HEK293 (cell line): ENCODE measurements at regions not wholly inside any gene's neighbourhood (a gene's known extent, or its start where the extent isn't known, plus 50 kb on each side); places are given as distances from the start of the nearest gene placed in this dataset.

ENCODE experiments used
- CTCF ChIA-PET: fragments of 350-600 bp; formaldehyde crosslinking; extraction: SDS; loops from one replicate; lab custom pipeline; 2021; ENCODE audit warnings: antibody characterized with exemption; lab: Yijun Ruan, JAX
- POLR2A ChIA-PET: fragments of 300-600 bp; formaldehyde crosslinking; extraction: SDS; loops from one replicate; lab custom pipeline; 2020; ENCODE audit warnings: antibody characterized with exemption, inconsistent platforms; lab: Yijun Ruan, JAX
- H3K27ac ChIP-seq: fragments of 200-500 bp; sonication (Bioruptor generic); 2 replicates; pipeline ENCODE4 v1.5.1; 2014; ENCODE audit warnings: low read depth, low read length, control low read depth, inconsistent platforms; ENCODE audit errors: extremely low read depth
- H3K36me3 ChIP-seq, 2 experiments: fragments of 200-500 bp in 1 of 2; sonication (Bioruptor generic) in 1 of 2; 1 replicate in 1 of 2; 2 replicates in 1 of 2; pipeline ENCODE4 v1.5.1; 2014 to 2017; ENCODE audit warnings: inconsistent platforms in 2 of 2, low read length in 2 of 2; ENCODE audit not compliant: control insufficient read depth in 2 of 2, insufficient read depth in 1 of 2
- H3K4me1 ChIP-seq: fragments of 200-500 bp; sonication (Bioruptor generic); 2 replicates; pipeline ENCODE4 v1.5.1; 2014; ENCODE audit warnings: mild to moderate bottlenecking, low read length, inconsistent platforms; ENCODE audit not compliant: control insufficient read depth, insufficient read depth
- H3K4me3 ChIP-seq: 2 replicates; pipeline ENCODE4 v1.5.1; 2011; ENCODE audit warnings: low read depth, mild to moderate bottlenecking, control low read depth, low read length, moderate library complexity
- H3K9me3 ChIP-seq: fragments of 200-500 bp; sonication (Bioruptor generic); 2 replicates; pipeline ENCODE4 v1.5.1; 2014; ENCODE audit warnings: low read depth, low read length, inconsistent platforms; ENCODE audit not compliant: control insufficient read depth, insufficient read depth
- GLIS1 ChIP-seq: fragments of 450-650 bp; formaldehyde crosslinking; IDR thresholded peaks from 2 replicates; pipeline ENCODE4 v1.5.1; 2016; ENCODE audit warnings: missing biosample characterization, missing genetic modification characterization
- KLF17 ChIP-seq: fragments of 450-650 bp; formaldehyde crosslinking; IDR thresholded peaks from 2 replicates; pipeline ENCODE4 v1.5.1; 2016; ENCODE audit warnings: missing biosample characterization, missing genetic modification characterization
- KLF7 ChIP-seq: fragments of 450-650 bp; formaldehyde crosslinking; IDR thresholded peaks from 2 replicates; pipeline ENCODE4 v1.5.1; 2016; ENCODE audit warnings: missing biosample characterization, missing genetic modification characterization, borderline replicate concordance
- KLF8 ChIP-seq: fragments of 450-650 bp; formaldehyde crosslinking; IDR thresholded peaks from 2 replicates; pipeline ENCODE4 v1.5.1; 2016; ENCODE audit warnings: missing biosample characterization, missing genetic modification characterization
- KLF9 ChIP-seq: fragments of 450-650 bp; formaldehyde crosslinking; IDR thresholded peaks from 2 replicates; pipeline ENCODE4 v1.5.1; 2016; ENCODE audit warnings: missing biosample characterization, missing genetic modification characterization, low read depth
- OVOL3 ChIP-seq: fragments of 450-650 bp; formaldehyde crosslinking; IDR thresholded peaks from 2 replicates; pipeline ENCODE4 v1.5.1; 2016; ENCODE audit warnings: missing biosample characterization, missing genetic modification characterization
- PRDM1 ChIP-seq: fragments of 450-650 bp; formaldehyde crosslinking; IDR thresholded peaks from 2 replicates; pipeline ENCODE4; 2016; ENCODE audit warnings: missing biosample characterization, missing genetic modification characterization
- RBAK ChIP-seq: fragments of 450-650 bp; formaldehyde crosslinking; IDR thresholded peaks from 2 replicates; pipeline ENCODE4 v1.5.1; 2016; ENCODE audit warnings: missing biosample characterization, missing genetic modification characterization
- REST ChIP-seq: fragments of 450-650 bp; formaldehyde crosslinking; IDR thresholded peaks from 2 replicates; pipeline ENCODE4 v1.5.1; 2016; ENCODE audit warnings: missing biosample characterization, missing genetic modification characterization
- SCRT2 ChIP-seq: fragments of 450-650 bp; formaldehyde crosslinking; IDR thresholded peaks from 2 replicates; pipeline ENCODE4 v1.5.1; 2016; ENCODE audit warnings: missing biosample characterization, missing genetic modification characterization
- SP3 ChIP-seq: fragments of 450-650 bp; formaldehyde crosslinking; IDR thresholded peaks from 2 replicates; pipeline ENCODE4 v1.5.1; 2016; ENCODE audit warnings: missing biosample characterization, missing genetic modification characterization
- ZFP3 ChIP-seq: fragments of 450-650 bp; formaldehyde crosslinking; IDR thresholded peaks from 2 replicates; pipeline ENCODE4 v1.5.1; 2016; ENCODE audit warnings: low read depth, missing biosample characterization, missing genetic modification characterization
- ZFP37 ChIP-seq: fragments of 450-650 bp; formaldehyde crosslinking; IDR thresholded peaks from 2 replicates; pipeline ENCODE4 v1.5.1; 2016; ENCODE audit warnings: missing biosample characterization, missing genetic modification characterization
- ZNF133 ChIP-seq: fragments of 450-650 bp; formaldehyde crosslinking; IDR thresholded peaks from 2 replicates; pipeline ENCODE4 v1.5.1; 2016; ENCODE audit warnings: missing biosample characterization, missing genetic modification characterization
- ZNF138 ChIP-seq: fragments of 450-650 bp; formaldehyde crosslinking; IDR thresholded peaks from 2 replicates; pipeline ENCODE4 v1.5.1; 2016; ENCODE audit warnings: missing biosample characterization, missing genetic modification characterization, borderline replicate concordance
- ZNF169 ChIP-seq: fragments of 450-650 bp; formaldehyde crosslinking; IDR thresholded peaks from 2 replicates; pipeline ENCODE4 v1.5.1; 2016; ENCODE audit warnings: missing biosample characterization, missing genetic modification characterization
- ZNF19 ChIP-seq: fragments of 450-650 bp; formaldehyde crosslinking; IDR thresholded peaks from 2 replicates; pipeline ENCODE4; 2016; ENCODE audit warnings: missing biosample characterization, missing genetic modification characterization, low read depth
- ZNF2 ChIP-seq: fragments of 450-650 bp; formaldehyde crosslinking; IDR thresholded peaks from 2 replicates; pipeline ENCODE4 v1.5.1; 2016; ENCODE audit warnings: missing biosample characterization, missing genetic modification characterization
- ZNF426 ChIP-seq: fragments of 450-650 bp; formaldehyde crosslinking; IDR thresholded peaks from 2 replicates; pipeline ENCODE4 v1.5.1; 2017; ENCODE audit warnings: missing biosample characterization, missing genetic modification characterization, mild to moderate bottlenecking, inconsistent platforms, moderate library complexity
- ZNF433 ChIP-seq: fragments of 450-650 bp; formaldehyde crosslinking; IDR thresholded peaks from 2 replicates; pipeline ENCODE4 v1.5.1; 2016; ENCODE audit warnings: missing biosample characterization, missing genetic modification characterization, low read depth
- ZNF501 ChIP-seq: fragments of 450-650 bp; formaldehyde crosslinking; IDR thresholded peaks from 2 replicates; pipeline ENCODE4 v1.5.1; 2016; ENCODE audit warnings: missing biosample characterization, missing genetic modification characterization
- ZNF558 ChIP-seq: fragments of 450-650 bp; formaldehyde crosslinking; IDR thresholded peaks from 2 replicates; pipeline ENCODE4 v1.5.1; 2016; ENCODE audit warnings: missing biosample characterization, missing genetic modification characterization
- ZNF623 ChIP-seq: fragments of 450-650 bp; formaldehyde crosslinking; IDR thresholded peaks from 2 replicates; pipeline ENCODE4 v1.5.1; 2016; ENCODE audit warnings: missing biosample characterization, missing genetic modification characterization
- ZNF629 ChIP-seq: fragments of 450-650 bp; formaldehyde crosslinking; IDR thresholded peaks from 2 replicates; pipeline ENCODE4 v1.5.1; 2017; ENCODE audit warnings: missing biosample characterization, missing genetic modification characterization
- ZNF664 ChIP-seq: fragments of 450-650 bp; formaldehyde crosslinking; IDR thresholded peaks from 2 replicates; pipeline ENCODE4 v1.5.1; 2016; ENCODE audit warnings: missing biosample characterization, missing genetic modification characterization
- ZNF670 ChIP-seq: fragments of 450-650 bp; formaldehyde crosslinking; IDR thresholded peaks from 2 replicates; pipeline ENCODE4 v1.5.1; 2016; ENCODE audit warnings: missing biosample characterization, missing genetic modification characterization, low read depth
- ZNF692 ChIP-seq: fragments of 450-650 bp; formaldehyde crosslinking; IDR thresholded peaks from 2 replicates; pipeline ENCODE4 v1.5.1; 2016; ENCODE audit warnings: missing biosample characterization, missing genetic modification characterization
- ZNF704 ChIP-seq: fragments of 450-650 bp; formaldehyde crosslinking; IDR thresholded peaks from 2 replicates; pipeline ENCODE4 v1.5.1; 2016; ENCODE audit warnings: missing biosample characterization, missing genetic modification characterization
- ZNF785 ChIP-seq: fragments of 450-650 bp; formaldehyde crosslinking; IDR thresholded peaks from 2 replicates; pipeline ENCODE4 v1.5.1; 2016; ENCODE audit warnings: missing biosample characterization, missing genetic modification characterization
- ZSCAN16 ChIP-seq: fragments of 450-650 bp; formaldehyde crosslinking; IDR thresholded peaks from 2 replicates; pipeline ENCODE4 v1.5.1; 2016; ENCODE audit warnings: missing biosample characterization, missing genetic modification characterization

GRCh38 chr5:3043600-3043999, 292.1 kb upstream of the IRX2 start (continued):
- TF ChIP-seq REST (tag by site-specific recombination) (no peak), OVOL3 (no peak), ZNF664 (tag by site-specific recombination) (no peak), ZNF426 (tag by site-specific recombination) (no peak), ZNF501 (tag by site-specific recombination) (no peak), PRDM1 (no peak), SCRT2 (tag by site-specific recombination) (no peak), ZNF670 (no peak), ZFP37 (tag by site-specific recombination) (no peak), ZNF169 (tag by site-specific recombination) (no peak), KLF7 (tag by site-specific recombination) (no peak), ZNF19 (tag by site-specific recombination) (no peak), ZNF692 (tag by site-specific recombination) (no peak), SP3 (tag by site-specific recombination) (no peak)

GRCh38 chr5:3041001-3041400, 289.5 kb upstream of the IRX2 start:
- Histone ChIP-seq H3K36me3 (no peaks in the 10 kb centered on the region), H3K4me1 (no peaks in the 10 kb centered on the region), H3K27ac (no peak overlapping the region), H3K4me3 (no peak overlapping the region), H3K9me3 (no peaks in the 10 kb centered on the region)
- ChIA-PET POLR2A (no interaction called here), CTCF (no interaction called here)
- TF ChIP-seq ZFP3 (tag by site-specific recombination) (no peak), ZNF2 (tag by site-specific recombination) (no peak), ZNF623 (tag by site-specific recombination) (no peak), ZNF558 (tag by site-specific recombination) (no peak), ZNF629 (tag by site-specific recombination) (no peak), ZFP37 (tag by site-specific recombination) (no peak), ZNF138 (tag by site-specific recombination) (no peak), GLIS1 (tag by site-specific recombination) (no peak), KLF17 (tag by site-specific recombination) (no peak), KLF8 (tag by site-specific recombination) (no peak), RBAK (tag by site-specific recombination) (no peak), ZSCAN16 (tag by site-specific recombination) (no peak), ZNF133 (tag by site-specific recombination) (no peak), ZNF704 (tag by site-specific recombination) (no peak), KLF9 (no peak), ZNF433 (tag by site-specific recombination) (no peak), ZNF785 (no peak)
